ENCODE measurements at regions not wholly inside any gene's neighbourhood (a gene's known extent, or its start where the extent isn't known, plus 50 kb on each side); places are given as distances from the start of the nearest gene placed in this dataset.

GRCh38 chr5:87210076-87210475, 57.6 kb upstream of the RASA1 start:
- TF ChIP-seq TEAD4 (IDR thresholded peaks at IDR 0.05) (no peak), FOXM1 (IDR thresholded peaks at IDR 0.05; ENCODE audit: borderline replicate concordance, low read depth) (no peak), YY1 (IDR thresholded peaks at IDR 0.05; ENCODE audit: low read depth) (no peak), CREB1 (IDR thresholded peaks at IDR 0.05; ENCODE audit: low read depth) (no peak), TCF12 (IDR thresholded peaks at IDR 0.05; ENCODE audit: low read depth) (no peak), REST (IDR thresholded peaks at IDR 0.05; ENCODE audit: low read depth) (no peak), TAF1 (IDR thresholded peaks at IDR 0.05; ENCODE audit: low read depth) (no peak), EGR1 (IDR thresholded peaks at IDR 0.05) (no peak), EP300 (IDR thresholded peaks at IDR 0.05; ENCODE audit: borderline replicate concordance) (no peak), NFIC (IDR thresholded peaks at IDR 0.05) (no peak), RAD21 (IDR thresholded peaks at IDR 0.05; ENCODE audit: low read depth) (no peak), USF1 (IDR thresholded peaks at IDR 0.05) (no peak), MAX (IDR thresholded peaks at IDR 0.05) (no peak), ZBTB7A (IDR thresholded peaks at IDR 0.05; ENCODE audit: low read depth) (no peak)
